ENCODE measurements at regions not wholly inside any gene's neighbourhood (a gene's known extent, or its start where the extent isn't known, plus 50 kb on each side); places are given as distances from the start of the nearest gene placed in this dataset.

DNA sequence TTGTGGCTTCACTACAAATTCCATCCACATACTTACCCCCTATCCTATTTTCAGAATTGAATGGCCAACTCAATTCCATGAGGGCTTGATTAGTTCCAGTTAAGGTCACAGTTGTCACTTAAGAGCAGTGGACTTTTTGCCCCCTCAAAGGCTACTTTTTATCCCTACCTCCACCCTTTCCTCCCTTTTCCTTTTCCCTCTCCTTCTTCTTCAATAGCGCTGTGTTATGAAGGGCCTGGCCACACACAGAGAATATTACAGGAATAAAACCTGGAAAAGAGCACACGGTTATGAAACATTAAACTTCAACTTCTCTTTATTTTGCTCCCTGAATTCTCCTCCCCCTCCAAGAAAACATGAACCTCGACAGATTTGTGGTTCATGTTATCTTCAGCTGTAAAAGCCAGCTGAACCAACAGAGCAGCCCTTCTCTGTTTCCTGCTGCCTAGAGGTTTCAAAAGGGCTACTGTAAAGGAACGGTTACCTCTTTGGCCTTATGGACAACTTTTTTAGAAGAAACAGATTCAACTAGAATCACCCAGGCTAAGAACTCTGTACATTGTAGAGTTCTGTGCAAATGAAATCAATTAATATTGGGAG is 87.0 kb upstream of the RPL34 start:
- no peak for TF ChIP-seq SUZ12 (IDR thresholded peaks at IDR 0.05)
- TF ChIP-seq FOXK2 (IDR thresholded peaks at IDR 0.05): no peak
- TF ChIP-seq ELF4 (IDR thresholded peaks at IDR 0.05): no peak
- no peak for TF ChIP-seq ARNT (IDR thresholded peaks at IDR 0.05)
- TF ChIP-seq CTBP1 (IDR thresholded peaks at IDR 0.05; ENCODE audit: borderline replicate concordance): no peak
- TF ChIP-seq FOXA1 (IDR thresholded peaks at IDR 0.05): no peak
- no peak for TF ChIP-seq LEF1 (IDR thresholded peaks at IDR 0.05; ENCODE audit: borderline replicate concordance)
- no peak for TF ChIP-seq BHLHE40 (IDR thresholded peaks at IDR 0.05; ENCODE audit: borderline replicate concordance)
- TF ChIP-seq TARDBP (IDR thresholded peaks at IDR 0.05): no peak
- TF ChIP-seq ZNF384 (IDR thresholded peaks at IDR 0.05): no peak
- TF ChIP-seq PKNOX1 (IDR thresholded peaks at IDR 0.05): no peak
- TF ChIP-seq NFRKB (IDR thresholded peaks at IDR 0.05): no peak
- TF ChIP-seq L3MBTL2 (conservative IDR thresholded peaks at IDR 0.05): no peak
- TF ChIP-seq HDGF (IDR thresholded peaks at IDR 0.05; ENCODE audit: borderline replicate concordance): no peak
- no peak for TF ChIP-seq FOXM1 (IDR thresholded peaks at IDR 0.05; ENCODE audit: borderline replicate concordance)
- no peak for DNase-seq (ENCODE audit: extremely low spot score)
- POLR2A ChIA-PET: no interaction called here
- CTCF ChIA-PET: no interaction called here

DNA sequence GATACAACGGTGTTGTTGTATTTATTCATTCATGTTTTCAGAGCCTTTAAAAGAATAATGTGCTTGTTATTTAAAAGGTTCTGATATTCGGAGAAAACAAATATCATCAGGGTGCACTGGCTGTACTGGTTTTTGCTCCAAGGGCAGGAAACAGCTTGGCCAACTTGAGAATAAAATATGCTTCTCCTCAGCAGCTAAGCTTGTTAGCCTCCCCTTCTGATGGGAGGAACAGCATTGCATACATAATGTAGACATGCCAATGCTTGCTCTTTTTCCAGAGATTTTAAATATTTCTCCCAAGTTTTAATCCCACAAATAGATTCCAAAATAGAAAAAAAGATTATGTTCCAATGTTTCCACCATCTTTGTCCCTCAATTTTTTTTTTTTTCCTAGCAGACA is 87.6 kb upstream of the RPL34 start:
- ChIA-PET POLR2A (no interaction called here), CTCF (no interaction called here)
- no peak for TF ChIP-seq PKNOX1 (IDR thresholded peaks at IDR 0.05)
- no peak for TF ChIP-seq HDGF (IDR thresholded peaks at IDR 0.05; ENCODE audit: borderline replicate concordance)
- no peak for TF ChIP-seq FOXK2 (IDR thresholded peaks at IDR 0.05)
- TF ChIP-seq SUZ12 (IDR thresholded peaks at IDR 0.05): no peak
- TF ChIP-seq ZNF384 (IDR thresholded peaks at IDR 0.05): no peak
- TF ChIP-seq LEF1 (IDR thresholded peaks at IDR 0.05; ENCODE audit: borderline replicate concordance): no peak
- no peak for TF ChIP-seq SP1 (IDR thresholded peaks at IDR 0.05)
- TF ChIP-seq NFRKB (IDR thresholded peaks at IDR 0.05): no peak
- TF ChIP-seq FOXM1 (IDR thresholded peaks at IDR 0.05; ENCODE audit: borderline replicate concordance): no peak
- no peak for TF ChIP-seq ARNT (IDR thresholded peaks at IDR 0.05)
- no peak for TF ChIP-seq TARDBP (IDR thresholded peaks at IDR 0.05)
- TF ChIP-seq CTBP1 (IDR thresholded peaks at IDR 0.05; ENCODE audit: borderline replicate concordance): no peak
- no peak for TF ChIP-seq FOXA1 (IDR thresholded peaks at IDR 0.05)
- TF ChIP-seq ELF4 (IDR thresholded peaks at IDR 0.05): no peak
- TF ChIP-seq BHLHE40 (IDR thresholded peaks at IDR 0.05; ENCODE audit: borderline replicate concordance): no peak
- TF ChIP-seq L3MBTL2 (conservative IDR thresholded peaks at IDR 0.05): no peak
- DNase-seq (ENCODE audit: extremely low spot score): no peak

DNA sequence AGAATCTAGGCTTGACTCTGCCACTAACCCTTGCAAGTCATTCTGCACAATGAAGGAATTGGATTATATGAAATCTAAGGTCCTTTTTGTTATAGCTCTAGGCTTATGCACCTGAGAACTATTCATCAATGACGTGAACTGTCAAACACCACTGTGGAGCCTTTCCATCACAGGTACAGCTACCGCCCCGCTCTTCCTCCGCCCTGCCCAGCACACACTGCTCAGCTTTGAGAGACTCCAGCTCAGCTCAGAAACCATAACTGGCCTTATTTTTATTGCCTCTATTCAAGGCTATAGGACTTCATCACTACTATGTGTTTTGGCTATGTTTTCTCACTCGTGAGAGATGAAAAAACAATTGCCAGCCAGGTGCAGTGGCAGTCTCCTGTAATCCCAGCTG is 88.2 kb upstream of the RPL34 start:
- POLR2A ChIA-PET: no interaction called here
- CTCF ChIA-PET: interaction anchor here (0.6 kb wide), 1 partner anchor 41 kb away, joined by 6 read pairs; no protein-coding TSS in a partner anchor
- TF ChIP-seq NFRKB (IDR thresholded peaks at IDR 0.05) (no peak), SUZ12 (IDR thresholded peaks at IDR 0.05) (no peak), HDGF (IDR thresholded peaks at IDR 0.05; ENCODE audit: borderline replicate concordance) (no peak), ZNF384 (IDR thresholded peaks at IDR 0.05) (no peak), FOXK2 (IDR thresholded peaks at IDR 0.05) (no peak), ELF4 (IDR thresholded peaks at IDR 0.05) (no peak)
- no peak for DNase-seq (ENCODE audit: extremely low spot score)

- no peak for DNase-seq (ENCODE audit: extremely low spot score)
- CTCF ChIA-PET: no interaction called here
- TF ChIP-seq ZNF384 (IDR thresholded peaks at IDR 0.05) (no peak), BHLHE40 (IDR thresholded peaks at IDR 0.05; ENCODE audit: borderline replicate concordance) (no peak), L3MBTL2 (conservative IDR thresholded peaks at IDR 0.05) (no peak), SUZ12 (IDR thresholded peaks at IDR 0.05) (no peak), TARDBP (IDR thresholded peaks at IDR 0.05) (no peak), NFRKB (IDR thresholded peaks at IDR 0.05) (no peak), FOXK2 (IDR thresholded peaks at IDR 0.05) (no peak), LEF1 (IDR thresholded peaks at IDR 0.05; ENCODE audit: borderline replicate concordance) (no peak), HDGF (IDR thresholded peaks at IDR 0.05; ENCODE audit: borderline replicate concordance) (no peak), FOXA1 (IDR thresholded peaks at IDR 0.05) (no peak), CTBP1 (IDR thresholded peaks at IDR 0.05; ENCODE audit: borderline replicate concordance) (no peak), FOXM1 (IDR thresholded peaks at IDR 0.05; ENCODE audit: borderline replicate concordance) (no peak), SP1 (IDR thresholded peaks at IDR 0.05) (no peak), ELF4 (IDR thresholded peaks at IDR 0.05) (no peak), ARNT (IDR thresholded peaks at IDR 0.05) (no peak)
These were observed 88.9 kb upstream of the RPL34 start for GRCh38 chr4:108531461-108531860.

GRCh38 chr4:108529984-108530905 is 90.1 kb upstream of the RPL34 start:
- ChIA-PET POLR2A (no interaction called here), CTCF (no interaction called here)
- no peak for DNase-seq (ENCODE audit: extremely low spot score)
- no peak for TF ChIP-seq ARNT (IDR thresholded peaks at IDR 0.05)
- no peak for TF ChIP-seq FOXK2 (IDR thresholded peaks at IDR 0.05)
- TF ChIP-seq SUZ12 (IDR thresholded peaks at IDR 0.05): no peak
- no peak for TF ChIP-seq FOXA1 (IDR thresholded peaks at IDR 0.05)

More at GRCh38 chr4:108531461-108531860, 88.9 kb upstream of the RPL34 start:
- POLR2A ChIA-PET: no interaction called here

GRCh38 chr4:108529102-108529501 is 91.3 kb upstream of the RPL34 start:
- CTCF ChIA-PET: no interaction called here
- POLR2A ChIA-PET: interaction anchor here (0.6 kb wide), 1 partner anchor 99 kb away, joined by 3 read pairs; no protein-coding TSS in a partner anchor
- TF ChIP-seq FOXM1 (IDR thresholded peaks at IDR 0.05; ENCODE audit: borderline replicate concordance) (no peak), NFRKB (IDR thresholded peaks at IDR 0.05) (no peak), TARDBP (IDR thresholded peaks at IDR 0.05) (no peak), PKNOX1 (IDR thresholded peaks at IDR 0.05) (no peak), SUZ12 (IDR thresholded peaks at IDR 0.05) (no peak), FOXA1 (IDR thresholded peaks at IDR 0.05) (no peak), HDGF (IDR thresholded peaks at IDR 0.05; ENCODE audit: borderline replicate concordance) (no peak), ARNT (IDR thresholded peaks at IDR 0.05) (no peak), ZNF384 (IDR thresholded peaks at IDR 0.05) (no peak), SP1 (IDR thresholded peaks at IDR 0.05) (no peak), CTBP1 (IDR thresholded peaks at IDR 0.05; ENCODE audit: borderline replicate concordance) (no peak), LEF1 (IDR thresholded peaks at IDR 0.05; ENCODE audit: borderline replicate concordance) (no peak), L3MBTL2 (conservative IDR thresholded peaks at IDR 0.05) (no peak), ELF4 (IDR thresholded peaks at IDR 0.05) (no peak), BHLHE40 (IDR thresholded peaks at IDR 0.05; ENCODE audit: borderline replicate concordance) (no peak), FOXK2 (IDR thresholded peaks at IDR 0.05) (no peak)
- DNase-seq (ENCODE audit: extremely low spot score): no peak
